ENCODE measurements at regions not wholly inside any gene's neighbourhood (a gene's known extent, or its start where the extent isn't known, plus 50 kb on each side); places are given as distances from the start of the nearest gene placed in this dataset.
"Not testable (repeated sequence)": the region's sequence is repeated elsewhere in the genome, so short reads cannot be mapped to it uniquely, and the experiment has no call there.

DNA sequence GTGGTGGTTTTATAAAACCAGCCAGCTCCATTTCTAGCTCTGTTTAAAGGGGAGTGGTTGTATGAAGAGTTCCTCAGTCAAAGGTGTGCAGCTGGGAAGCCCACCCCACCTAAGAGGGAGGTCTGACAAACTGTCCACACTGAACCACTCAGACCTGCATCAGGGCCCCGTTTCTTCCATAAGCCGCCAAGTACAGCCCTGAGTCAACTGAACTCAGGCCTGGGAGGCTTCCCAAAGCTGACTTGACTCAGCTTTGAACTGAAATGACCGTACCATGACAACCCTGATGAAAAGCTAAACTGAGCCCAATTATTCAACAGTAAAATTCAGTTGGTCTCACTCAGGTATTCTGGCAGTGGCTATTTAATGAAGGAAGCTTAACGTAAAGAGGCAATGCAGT lies 4027.4 kb upstream of the TPTE start:
- ATAC-seq: peak; percentile 48 to 53
- in situ Hi-C loops (cut with MboI; ENCODE audit: low sequenced_read_pairs in 4 of 4); DNase-seq; H3K27ac ChIP-seq; H3K36me3 ChIP-seq; H3K9me3 ChIP-seq; H3K4me1 ChIP-seq; H3K4me3 ChIP-seq; intact Hi-C loops (cut with DNase I; ENCODE audit: low total_unique reads); H3K27me3 ChIP-seq: not testable (repeated sequence)

DNA sequence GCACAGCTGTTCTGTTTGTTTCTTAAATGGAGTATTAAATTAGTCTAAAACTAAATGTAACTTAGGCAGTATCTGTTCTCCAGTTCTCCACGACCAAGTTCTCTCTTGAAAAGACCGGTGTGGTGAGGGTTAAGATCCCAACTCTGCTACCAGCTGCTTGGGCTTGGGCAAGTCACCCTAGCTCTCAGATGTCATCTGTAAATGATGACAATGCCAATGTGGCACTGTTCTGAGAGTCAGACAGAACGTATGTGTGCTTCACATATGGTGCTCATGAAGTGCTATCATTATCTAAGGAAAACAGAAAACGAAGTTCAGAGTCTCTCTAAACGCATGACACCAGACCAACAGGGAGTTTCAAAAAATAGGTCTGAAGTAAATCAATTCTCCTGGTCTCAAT lies 4025.0 kb upstream of the TPTE start:
- intact Hi-C loops (cut with DNase I; ENCODE audit: low total_unique reads); H3K27me3 ChIP-seq; H3K9me3 ChIP-seq; H3K36me3 ChIP-seq; in situ Hi-C loops (cut with MboI; ENCODE audit: low sequenced_read_pairs in 4 of 4); H3K4me3 ChIP-seq; H3K4me1 ChIP-seq; DNase-seq: not testable (repeated sequence)
- peak; percentile 46 to 59 for ATAC-seq
- H3K27ac ChIP-seq: peak overlapping the region in 1 of 4 donors; percentile 64

DNA sequence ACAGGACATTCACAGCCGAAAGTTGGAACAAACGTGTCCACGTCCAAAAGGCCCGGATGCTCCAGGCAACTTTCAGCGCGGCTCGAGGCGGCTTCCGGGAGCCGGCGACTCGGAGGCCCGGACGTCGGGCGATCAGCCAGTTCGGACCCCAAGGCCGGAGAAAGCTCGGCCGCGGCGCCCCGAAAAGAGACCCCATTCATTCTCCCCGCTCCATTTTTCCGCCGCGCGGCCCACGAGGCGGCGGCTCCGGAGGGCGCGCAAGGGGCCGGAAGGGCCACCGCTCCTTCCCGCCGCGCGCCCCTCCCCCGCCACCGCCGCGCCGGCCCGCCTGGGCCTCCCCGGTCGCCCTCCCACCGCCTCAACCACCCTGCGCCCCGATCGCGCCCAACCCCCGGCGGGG lies 4022.7 kb upstream of the TPTE start:
- Histone ChIP-seq H3K4me3 (peak overlapping the region in 2 of 4 donors; percentile 60 to 64), H3K27ac (peak overlapping the region in 2 of 4 donors; percentile 75 to 84)
- H3K27me3 ChIP-seq; H3K36me3 ChIP-seq; in situ Hi-C loops (cut with MboI; ENCODE audit: low sequenced_read_pairs in 4 of 4); H3K9me3 ChIP-seq; DNase-seq; H3K4me1 ChIP-seq; intact Hi-C loops (cut with DNase I; ENCODE audit: low total_unique reads): not testable (repeated sequence)
- ATAC-seq: peak; percentile 6 to 40

DNA sequence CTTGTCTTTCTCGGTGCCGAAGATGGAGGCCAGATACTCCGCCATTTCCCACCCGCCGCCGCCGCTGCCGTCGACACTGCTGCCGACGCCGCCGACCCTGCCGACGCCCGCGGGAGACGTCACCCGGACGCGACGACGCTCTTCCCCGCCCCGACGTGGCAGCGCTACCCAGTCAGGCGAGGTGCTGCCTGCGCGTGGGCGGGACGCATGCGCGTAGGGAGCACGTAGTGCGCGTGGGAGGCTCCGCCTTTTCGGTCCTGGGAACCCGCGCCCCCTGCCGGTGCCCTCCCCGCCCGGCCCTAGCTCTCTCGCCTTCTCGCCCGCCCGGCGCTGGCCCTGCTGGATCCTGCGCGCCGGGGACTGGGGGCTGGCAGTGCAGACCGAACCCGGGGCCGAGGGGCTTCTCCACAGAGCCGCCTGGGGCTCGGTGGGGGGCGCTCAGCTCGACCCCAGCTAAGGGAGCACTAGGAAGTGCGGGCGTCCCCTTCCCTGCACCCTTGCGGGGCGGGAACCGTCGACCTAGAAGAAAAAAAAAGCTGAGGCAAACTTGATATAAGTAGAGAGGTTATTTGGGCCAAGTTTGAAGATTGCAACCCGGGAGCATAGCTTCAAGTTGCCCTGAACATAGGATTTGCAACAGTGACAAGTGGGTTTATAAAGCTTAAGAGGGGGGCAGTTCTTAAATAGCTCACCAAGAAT lies 4022.1 kb upstream of the TPTE start:
- H3K4me1 ChIP-seq; in situ Hi-C loops (cut with MboI; ENCODE audit: low sequenced_read_pairs in 4 of 4); H3K36me3 ChIP-seq; H3K9me3 ChIP-seq; intact Hi-C loops (cut with DNase I; ENCODE audit: low total_unique reads); H3K27me3 ChIP-seq: not testable (repeated sequence)
- peak overlapping the region in 1 of 4 donors; percentile 64 for H3K4me3 ChIP-seq
- DNase-seq (peak in 1 of 2 donors; percentile 46), ATAC-seq (peak; percentile 89)
- H3K27ac ChIP-seq: peak overlapping the region in 1 of 4 donors; percentile 84

DNA sequence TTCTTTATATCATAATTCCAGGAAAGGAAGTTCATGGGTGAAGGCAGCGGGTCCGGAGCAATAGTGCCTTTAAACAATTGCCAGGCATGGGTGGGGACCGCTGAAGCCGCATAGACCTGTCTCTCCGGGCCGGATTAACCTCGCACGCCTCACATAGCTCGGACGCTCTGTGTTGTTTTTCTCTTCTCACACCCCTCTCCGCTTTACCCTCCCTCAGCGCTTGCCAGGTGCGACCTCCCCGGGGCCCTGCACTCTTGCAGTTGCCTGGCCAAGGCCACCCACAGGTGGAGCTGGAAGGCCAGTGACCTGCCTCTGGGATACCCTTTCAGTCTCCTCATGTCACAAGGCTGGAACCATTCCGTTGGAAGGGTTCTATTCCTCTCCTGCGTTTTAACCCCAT lies 4021.5 kb upstream of the TPTE start:
- H3K4me1 ChIP-seq; H3K27me3 ChIP-seq; H3K36me3 ChIP-seq; H3K9me3 ChIP-seq; intact Hi-C loops (cut with DNase I; ENCODE audit: low total_unique reads); H3K4me3 ChIP-seq; H3K27ac ChIP-seq; DNase-seq; in situ Hi-C loops (cut with MboI; ENCODE audit: low sequenced_read_pairs in 4 of 4): not testable (repeated sequence)
- ATAC-seq: peak in 1 of 2 donors; percentile 31

DNA sequence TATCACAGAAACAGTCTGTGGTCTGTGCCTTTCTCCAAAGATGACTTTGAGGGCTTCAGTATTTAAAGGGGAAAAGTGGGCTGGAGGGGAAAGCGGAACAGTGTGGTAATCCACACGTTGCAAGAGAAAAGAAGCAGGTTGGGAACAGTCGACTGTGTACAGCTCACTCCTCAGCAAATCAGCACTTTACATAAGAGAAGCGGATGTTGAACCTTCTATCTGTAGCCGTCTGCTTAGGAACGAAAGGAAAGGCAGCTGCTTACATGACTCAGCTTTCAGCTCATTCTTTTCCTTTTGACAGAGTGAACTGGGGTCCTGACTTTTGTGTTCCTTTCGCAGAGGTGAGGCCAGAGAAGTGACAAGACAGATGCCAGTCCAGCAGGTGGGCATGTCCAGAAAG lies 4020.7 kb upstream of the TPTE start:
- H3K27me3 ChIP-seq; H3K36me3 ChIP-seq; H3K4me1 ChIP-seq; ATAC-seq; H3K9me3 ChIP-seq; H3K4me3 ChIP-seq; DNase-seq; intact Hi-C loops (cut with DNase I; ENCODE audit: low total_unique reads); H3K27ac ChIP-seq; in situ Hi-C loops (cut with MboI; ENCODE audit: low sequenced_read_pairs in 4 of 4): not testable (repeated sequence)

DNA sequence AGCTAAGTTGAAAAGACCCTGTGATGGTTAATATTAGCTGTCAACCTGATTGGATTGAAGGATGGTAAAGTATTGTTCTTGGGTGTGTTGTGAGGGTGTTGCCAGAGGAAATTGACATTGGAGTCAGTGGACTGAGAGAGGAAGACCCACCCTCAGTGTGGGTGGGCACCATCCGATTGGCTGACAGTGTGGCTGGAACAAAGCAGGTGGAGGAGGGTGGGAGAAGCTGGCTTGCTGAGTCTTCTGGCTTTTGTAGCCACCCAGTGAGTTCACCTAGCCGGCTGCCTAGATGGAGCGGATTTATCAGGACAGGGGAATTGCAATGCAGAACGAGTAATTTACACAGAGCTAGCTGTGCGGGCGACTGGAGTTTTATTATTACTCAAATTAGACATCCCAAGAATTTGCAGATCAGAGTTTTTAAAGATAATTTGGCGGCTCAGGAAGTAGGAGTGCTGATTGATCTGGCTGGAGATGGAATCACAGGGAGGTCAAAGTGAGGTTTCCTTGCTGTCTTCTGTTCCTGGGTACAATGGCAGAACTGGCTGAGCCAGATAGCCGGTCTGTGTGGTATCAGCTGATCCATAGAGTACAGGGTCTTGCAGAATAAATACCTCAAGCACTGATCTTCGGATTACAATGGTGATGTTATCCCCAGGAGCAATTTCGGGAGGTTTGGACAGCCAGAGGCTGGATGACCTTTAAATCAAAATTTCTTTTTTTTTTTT lies 4015.1 kb upstream of the TPTE start:
- in situ Hi-C loops (cut with MboI; ENCODE audit: low sequenced_read_pairs in 4 of 4); intact Hi-C loops (cut with DNase I; ENCODE audit: low total_unique reads); H3K4me1 ChIP-seq; H3K4me3 ChIP-seq; H3K27ac ChIP-seq; H3K9me3 ChIP-seq; ATAC-seq; H3K27me3 ChIP-seq; DNase-seq; H3K36me3 ChIP-seq: not testable (repeated sequence)

DNA sequence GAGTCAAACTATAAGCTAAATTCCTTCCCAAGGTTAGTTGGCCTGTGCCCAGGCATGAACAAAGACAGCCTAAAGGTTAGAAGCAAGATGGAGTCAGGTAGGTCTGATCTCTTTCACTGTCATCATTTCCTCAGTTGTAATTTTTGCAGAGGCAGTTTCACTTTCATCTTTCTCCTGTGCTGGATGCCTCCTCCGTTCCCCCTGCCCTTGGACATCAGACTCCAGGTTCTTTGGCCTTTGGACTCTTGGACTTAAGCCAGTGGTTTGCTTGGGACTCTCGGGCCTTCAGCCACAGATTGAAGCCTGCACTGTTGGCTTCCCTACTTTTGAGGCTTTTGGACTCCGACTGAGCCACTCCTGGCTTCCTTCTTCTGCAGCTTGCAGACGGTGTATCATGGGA lies 4013.8 kb upstream of the TPTE start:
- DNase-seq; H3K9me3 ChIP-seq; H3K4me3 ChIP-seq; H3K27ac ChIP-seq; H3K27me3 ChIP-seq; ATAC-seq; H3K4me1 ChIP-seq; in situ Hi-C loops (cut with MboI; ENCODE audit: low sequenced_read_pairs in 4 of 4); H3K36me3 ChIP-seq; intact Hi-C loops (cut with DNase I; ENCODE audit: low total_unique reads): not testable (repeated sequence)

DNA sequence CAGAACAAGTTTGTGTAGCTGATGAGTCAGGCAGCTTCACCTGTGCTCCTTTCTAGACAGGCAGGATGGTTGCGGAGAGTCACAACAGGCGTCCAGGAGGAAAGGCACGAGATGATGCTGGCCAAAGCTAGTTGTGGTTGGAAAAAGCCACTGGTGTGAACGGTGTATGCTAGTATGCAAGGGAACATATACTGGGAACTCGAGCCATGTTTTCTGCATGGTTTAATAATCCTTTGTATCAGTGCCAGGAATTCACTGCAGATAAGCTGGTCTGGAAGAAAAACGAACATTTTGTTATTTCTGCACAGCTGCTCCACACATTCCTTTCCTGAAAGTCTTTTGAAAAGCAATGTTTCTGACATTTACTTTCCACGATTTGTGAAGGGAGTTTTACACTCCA lies 3999.6 kb upstream of the TPTE start:
- H3K36me3 ChIP-seq; H3K27ac ChIP-seq; H3K4me1 ChIP-seq; H3K9me3 ChIP-seq; H3K4me3 ChIP-seq; ATAC-seq; intact Hi-C loops (cut with DNase I; ENCODE audit: low total_unique reads); H3K27me3 ChIP-seq; DNase-seq; in situ Hi-C loops (cut with MboI; ENCODE audit: low sequenced_read_pairs in 4 of 4): not testable (repeated sequence)

DNA sequence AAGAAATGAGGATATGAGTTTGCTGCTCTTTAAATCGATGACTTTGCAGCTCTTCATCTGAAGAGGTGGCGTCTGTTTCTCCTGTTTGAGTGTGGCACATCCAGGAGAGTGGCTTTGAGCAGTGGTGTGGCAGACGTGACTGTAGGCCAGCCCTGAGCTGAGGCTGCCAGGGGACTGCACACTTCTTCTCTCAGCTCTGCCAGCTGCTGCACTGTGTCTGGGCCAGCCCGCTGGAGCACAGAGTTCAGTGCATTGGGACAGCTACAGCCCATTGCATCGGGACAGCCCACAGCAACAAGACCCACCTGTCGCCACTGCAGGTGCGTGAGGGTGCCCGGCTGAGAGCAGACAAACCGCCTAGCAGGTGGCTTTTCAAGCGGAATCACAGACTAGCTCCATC lies 3995.2 kb upstream of the TPTE start:
- H3K27me3 ChIP-seq; H3K36me3 ChIP-seq; DNase-seq; H3K9me3 ChIP-seq; H3K4me3 ChIP-seq; ATAC-seq; in situ Hi-C loops (cut with MboI; ENCODE audit: low sequenced_read_pairs in 4 of 4); intact Hi-C loops (cut with DNase I; ENCODE audit: low total_unique reads); H3K4me1 ChIP-seq; H3K27ac ChIP-seq: not testable (repeated sequence)

DNA sequence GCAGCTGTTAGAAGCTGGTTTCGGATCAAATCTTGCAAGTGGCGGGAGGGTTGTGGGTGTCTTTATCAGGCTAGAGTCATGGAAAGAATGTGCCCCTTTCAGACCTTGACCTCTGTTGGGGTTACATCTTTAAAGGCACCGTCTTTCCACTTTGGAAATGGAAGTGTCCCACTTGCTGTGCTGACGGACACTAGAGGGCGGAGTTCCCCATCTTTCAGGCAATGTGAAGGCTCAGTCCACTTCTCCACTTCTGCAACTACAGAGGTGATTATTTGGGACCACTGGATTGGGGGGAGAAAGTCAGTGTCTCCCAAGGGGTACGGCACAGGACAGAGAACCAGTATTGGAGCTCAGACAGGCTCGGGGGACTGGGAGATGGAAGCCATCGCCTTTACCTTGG lies 3990.7 kb upstream of the TPTE start:
- H3K27me3 ChIP-seq; intact Hi-C loops (cut with DNase I; ENCODE audit: low total_unique reads); in situ Hi-C loops (cut with MboI; ENCODE audit: low sequenced_read_pairs in 4 of 4); H3K9me3 ChIP-seq; H3K4me3 ChIP-seq; H3K4me1 ChIP-seq; H3K27ac ChIP-seq; H3K36me3 ChIP-seq; DNase-seq: not testable (repeated sequence)
- peak in 1 of 2 donors; percentile 47 for ATAC-seq

DNA sequence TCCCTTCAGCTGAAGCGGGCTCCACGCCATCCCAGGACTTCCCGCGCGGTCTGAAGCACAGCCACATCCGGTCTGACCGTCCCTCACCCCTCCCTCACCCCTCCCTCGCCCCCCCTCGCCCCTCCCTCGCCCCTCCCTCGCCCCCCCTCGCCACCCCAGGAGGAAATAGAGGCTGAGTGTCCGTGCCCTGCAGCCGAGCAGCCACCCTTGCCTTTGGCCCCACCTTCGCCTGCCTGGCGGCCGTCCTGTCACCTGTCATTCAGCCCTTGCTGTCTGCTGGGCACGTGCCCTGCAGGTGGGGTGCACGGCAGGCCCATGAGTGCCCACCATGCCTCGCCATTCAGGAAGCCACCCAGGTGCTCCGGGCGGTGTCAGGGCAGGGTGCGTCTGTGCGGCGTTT lies 3988.1 kb upstream of the TPTE start:
- intact Hi-C loops (cut with DNase I; ENCODE audit: low total_unique reads); H3K9me3 ChIP-seq; H3K4me3 ChIP-seq; DNase-seq; H3K27me3 ChIP-seq; ATAC-seq; H3K4me1 ChIP-seq; in situ Hi-C loops (cut with MboI; ENCODE audit: low sequenced_read_pairs in 4 of 4); H3K36me3 ChIP-seq; H3K27ac ChIP-seq: not testable (repeated sequence)
